ENCODE measurements at regions not wholly inside any gene's neighbourhood (a gene's known extent, or its start where the extent isn't known, plus 50 kb on each side); places are given as distances from the start of the nearest gene placed in this dataset.

DNA sequence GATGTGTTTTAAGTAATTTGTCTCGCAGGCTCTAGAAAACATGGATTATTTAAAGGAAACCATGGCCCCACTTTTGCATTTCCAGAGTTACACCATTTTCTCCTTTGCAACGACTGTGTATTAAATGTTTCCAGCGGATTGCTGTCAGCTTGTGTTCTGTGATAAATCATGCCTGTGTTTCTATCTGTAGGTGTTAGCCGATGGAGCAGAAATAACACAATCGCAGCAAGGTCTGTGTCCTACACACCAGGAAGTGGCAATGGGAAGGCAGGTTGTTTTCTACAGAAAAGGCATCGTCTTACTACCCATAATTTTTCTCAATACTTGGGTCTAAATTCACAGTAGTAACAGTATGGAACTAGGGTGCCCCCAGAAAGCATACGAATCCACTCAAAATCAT lies 590.1 kb downstream of the NLGN4X start:
- TF ChIP-seq CTCF (IDR thresholded peaks at IDR 0.05; ENCODE audit: insufficient read depth, low read length, missing control alignments), result no peak
- ChIA-PET POLR2A (no interaction called here), CTCF (no interaction called here)
- no peak for DNase-seq (ENCODE audit: low read depth, low spot score)
- H3K4me3 ChIP-seq (ENCODE audit: low read depth, low read length), result no peak overlapping the region

DNA sequence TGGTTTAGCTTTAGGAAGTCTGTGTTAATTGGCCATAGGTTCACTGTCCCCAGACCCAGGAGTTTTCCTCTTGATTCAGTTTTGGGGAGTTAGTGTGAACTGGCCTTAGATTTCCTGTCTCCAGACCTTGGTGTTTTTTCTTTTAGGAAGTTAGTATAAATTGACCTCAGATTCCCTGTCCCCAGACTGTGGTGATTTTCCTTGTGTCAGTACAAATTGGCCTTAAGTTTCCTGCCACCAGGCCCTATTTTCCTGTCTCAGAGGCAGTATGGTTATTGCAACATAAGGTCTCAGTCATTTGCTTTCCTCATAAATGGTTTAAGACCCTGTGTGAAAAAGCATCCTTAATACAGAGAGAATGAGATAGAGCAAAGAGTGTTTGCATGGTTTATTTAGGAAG lies 595.8 kb downstream of the NLGN4X start:
- TF ChIP-seq CTCF (IDR thresholded peaks at IDR 0.05; ENCODE audit: insufficient read depth, low read length, missing control alignments), result no peak
- ChIA-PET POLR2A (no interaction called here), CTCF (no interaction called here)
- DNase-seq (ENCODE audit: low read depth, low spot score), result no peak
- no peak overlapping the region for H3K4me3 ChIP-seq (ENCODE audit: low read depth, low read length)

DNA sequence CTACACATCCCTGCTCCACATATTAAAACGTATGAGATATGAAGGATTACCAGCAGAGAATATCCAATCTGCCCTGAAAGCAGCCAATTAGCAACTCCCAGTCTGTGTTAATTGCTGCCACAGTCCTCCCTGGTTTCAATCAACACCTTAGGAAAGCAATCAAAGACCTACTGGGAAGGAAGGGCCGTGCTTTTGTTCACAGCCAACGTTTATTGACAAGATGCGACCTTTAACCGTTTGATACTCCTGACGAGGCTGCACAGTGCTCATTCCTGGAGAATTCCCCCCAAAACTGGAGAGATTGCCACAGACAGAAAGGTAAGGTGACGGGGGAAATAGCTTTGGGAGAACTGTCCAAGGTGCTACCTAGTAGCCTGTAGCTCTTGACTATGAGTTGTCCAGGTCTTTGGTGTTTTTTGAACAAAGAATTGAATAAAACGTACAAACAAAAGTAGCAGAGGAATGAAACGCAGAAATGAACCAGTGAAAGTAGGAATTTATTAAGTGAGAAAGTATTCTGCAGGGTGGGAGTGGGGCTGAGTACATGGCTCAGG lies 596.5 kb downstream of the NLGN4X start:
- H3K4me3 ChIP-seq (ENCODE audit: low read depth, low read length), result no peak overlapping the region
- POLR2A ChIA-PET, result no interaction called here
- no peak for DNase-seq (ENCODE audit: low read depth, low spot score)
- CTCF ChIA-PET, result no interaction called here
- no peak for TF ChIP-seq CTCF (IDR thresholded peaks at IDR 0.05; ENCODE audit: insufficient read depth, low read length, missing control alignments)

GRCh38 chrX:5617666-5618065 lies 611.0 kb downstream of the NLGN4X start:
- CTCF ChIA-PET, result no interaction called here
- POLR2A ChIA-PET, result no interaction called here
- DNase-seq (ENCODE audit: low read depth, low spot score), result no peak
- TF ChIP-seq CTCF (IDR thresholded peaks at IDR 0.05; ENCODE audit: insufficient read depth, low read length, missing control alignments), result no peak
- no peak overlapping the region for H3K4me3 ChIP-seq (ENCODE audit: low read depth, low read length)

GRCh38 chrX:5595570-5595969 lies 633.1 kb downstream of the NLGN4X start:
- no peak for TF ChIP-seq CTCF (IDR thresholded peaks at IDR 0.05; ENCODE audit: insufficient read depth, low read length, missing control alignments)
- ChIA-PET CTCF (no interaction called here), POLR2A (no interaction called here)
- DNase-seq (ENCODE audit: low read depth, low spot score), result no peak
- no peak overlapping the region for H3K4me3 ChIP-seq (ENCODE audit: low read depth, low read length)

GRCh38 chrX:5586726-5587125 lies 641.9 kb downstream of the NLGN4X start:
- TF ChIP-seq CTCF (IDR thresholded peaks at IDR 0.05; ENCODE audit: insufficient read depth, low read length, missing control alignments), result no peak
- no peak overlapping the region for H3K4me3 ChIP-seq (ENCODE audit: low read depth, low read length)
- no peak for DNase-seq (ENCODE audit: low read depth, low spot score)
- POLR2A ChIA-PET, result no interaction called here
- CTCF ChIA-PET, result no interaction called here

All from AG04449 (cell line).